ENCODE measurements at regions not wholly inside any gene's neighbourhood (a gene's known extent, or its start where the extent isn't known, plus 50 kb on each side); places are given as distances from the start of the nearest gene placed in this dataset.

DNA sequence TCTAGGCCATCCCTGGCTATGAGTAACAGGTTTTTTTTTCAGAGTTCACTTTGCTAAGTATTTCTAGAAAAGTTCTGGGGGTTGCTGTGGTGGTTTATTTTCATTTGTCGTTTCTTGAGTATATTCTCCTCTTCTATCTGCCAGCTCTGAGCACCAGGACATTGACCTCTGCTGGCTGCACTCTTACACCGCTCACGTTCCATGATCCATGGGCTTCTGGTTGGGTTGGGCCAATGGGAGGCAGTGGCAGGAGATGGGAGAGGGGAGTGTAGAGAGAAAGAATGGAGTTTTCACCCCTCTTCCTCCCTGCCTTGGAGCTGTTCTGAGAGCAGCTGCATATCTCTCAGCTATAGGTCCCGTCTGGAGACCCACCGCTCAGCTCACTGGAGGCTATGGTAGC, 161.0 kb upstream of the ATXN1 start:
- WGBS (ENCODE audit: insufficient coverage, low coverage, missing lambda C conversion rate), result 0% methylated on average over 5 of the region's 5 CpGs
- no TSS peak for BruUV-seq (replicated peaks)
- no peak for ATAC-seq

DNA sequence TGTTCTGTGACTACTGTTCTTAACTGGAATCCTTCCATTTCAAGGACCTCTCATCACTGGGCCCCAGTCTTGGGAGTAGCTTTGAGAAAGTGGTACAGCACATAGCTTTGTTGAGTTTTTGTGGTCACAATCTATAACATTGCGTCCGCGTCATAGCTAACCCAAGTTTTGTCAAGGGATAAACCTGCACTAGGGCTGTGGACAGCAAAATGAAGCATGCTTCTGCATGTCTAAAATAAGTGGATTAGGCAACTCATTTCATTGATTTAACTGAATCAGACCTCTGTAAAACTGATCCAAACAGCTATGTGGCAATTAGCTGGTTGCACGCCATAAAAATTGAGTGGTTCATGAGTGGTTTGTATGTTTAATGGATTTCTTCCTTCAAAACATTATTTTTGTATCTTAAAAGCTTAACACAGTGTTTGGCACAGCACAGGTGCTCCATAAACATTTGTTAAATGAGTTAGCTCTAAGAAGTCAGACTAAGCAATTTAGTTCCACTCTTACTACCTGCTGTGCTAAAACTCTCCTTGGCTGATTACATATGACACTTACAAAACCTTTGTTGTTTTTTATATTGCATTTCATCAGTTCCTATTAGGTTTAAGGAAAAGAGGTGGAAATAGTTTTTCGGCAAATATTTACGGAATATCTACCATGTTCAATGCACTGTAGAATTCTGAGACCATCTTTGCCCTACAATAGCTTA, 160.3 kb upstream of the ATXN1 start:
- BruUV-seq (replicated peaks), result no TSS peak
- POLR2A ChIA-PET, result interaction anchor here (0.9 to 1.6 kb wide), 5 partner anchors 11 to 27 kb away, joined by 3 to 5 read pairs (median 4); no protein-coding TSS in a partner anchor
- Histone ChIP-seq H3K79me2 (ENCODE audit: control insufficient read depth, insufficient read depth, low read length) (no peaks in the 10 kb centered on the region), H2AFZ (ENCODE audit: low read depth, low read length) (no peak overlapping the region), H4K20me1 (replicated peaks; ENCODE audit: control insufficient read depth, insufficient read depth, low read length) (no peaks in the 10 kb centered on the region), H3K4me3 (no peak overlapping the region), H3K9me1 (ENCODE audit: control insufficient read depth, insufficient read depth, low read length) (no peaks in the 10 kb centered on the region), H3K27ac (ENCODE audit: extremely low read depth, low read depth, low read length) (no peak overlapping the region), H3K27me3 (ENCODE audit: control insufficient read depth in 2 of 2, insufficient read depth in 2 of 2, low read length in 2 of 2) (no peaks in the 10 kb centered on the region; a peak in 2 of 5 replicates), H3K4me1 (replicated peaks in 1 of 2; ENCODE audit: control insufficient read depth in 2 of 2, insufficient read depth in 2 of 2, low read length in 2 of 2) (no peaks in the 10 kb centered on the region), H3K9ac (ENCODE audit: insufficient read depth in 1 of 2, low read depth in 2 of 2, low read length in 2 of 2) (no peak overlapping the region), H3K36me3 (ENCODE audit: control insufficient read depth, insufficient read depth, low read length) (no peaks in the 10 kb centered on the region), H3K9me3 (replicated peaks; ENCODE audit: control insufficient read depth, insufficient read depth, low read depth, low read length) (no peaks in the 10 kb centered on the region), H3K4me2 (ENCODE audit: insufficient read depth, low read length) (no peak overlapping the region)
- in situ Hi-C loops (cut with MboI), result no loop called here
- FAIRE-seq (no peak), DNase-seq (ENCODE audit: extremely low read depth in 1 of 4, low spot score in 3 of 4) (no peak), ATAC-seq (no peak)
- WGBS (ENCODE audit: insufficient coverage, low coverage, missing lambda C conversion rate), result 11% methylated on average over 6 of the region's 6 CpGs
- intact Hi-C loops (cut with micrococcal nuclease), result no loop called here
- CTCF ChIA-PET (ENCODE audit: low intra/inter-chr PET ratio), result no interaction called here
- TF ChIP-seq ZNF717 (CRISPR knock-in tag; IDR thresholded peaks at IDR 0.05), result no peak
- TF ChIP-seq, protein P1, sequence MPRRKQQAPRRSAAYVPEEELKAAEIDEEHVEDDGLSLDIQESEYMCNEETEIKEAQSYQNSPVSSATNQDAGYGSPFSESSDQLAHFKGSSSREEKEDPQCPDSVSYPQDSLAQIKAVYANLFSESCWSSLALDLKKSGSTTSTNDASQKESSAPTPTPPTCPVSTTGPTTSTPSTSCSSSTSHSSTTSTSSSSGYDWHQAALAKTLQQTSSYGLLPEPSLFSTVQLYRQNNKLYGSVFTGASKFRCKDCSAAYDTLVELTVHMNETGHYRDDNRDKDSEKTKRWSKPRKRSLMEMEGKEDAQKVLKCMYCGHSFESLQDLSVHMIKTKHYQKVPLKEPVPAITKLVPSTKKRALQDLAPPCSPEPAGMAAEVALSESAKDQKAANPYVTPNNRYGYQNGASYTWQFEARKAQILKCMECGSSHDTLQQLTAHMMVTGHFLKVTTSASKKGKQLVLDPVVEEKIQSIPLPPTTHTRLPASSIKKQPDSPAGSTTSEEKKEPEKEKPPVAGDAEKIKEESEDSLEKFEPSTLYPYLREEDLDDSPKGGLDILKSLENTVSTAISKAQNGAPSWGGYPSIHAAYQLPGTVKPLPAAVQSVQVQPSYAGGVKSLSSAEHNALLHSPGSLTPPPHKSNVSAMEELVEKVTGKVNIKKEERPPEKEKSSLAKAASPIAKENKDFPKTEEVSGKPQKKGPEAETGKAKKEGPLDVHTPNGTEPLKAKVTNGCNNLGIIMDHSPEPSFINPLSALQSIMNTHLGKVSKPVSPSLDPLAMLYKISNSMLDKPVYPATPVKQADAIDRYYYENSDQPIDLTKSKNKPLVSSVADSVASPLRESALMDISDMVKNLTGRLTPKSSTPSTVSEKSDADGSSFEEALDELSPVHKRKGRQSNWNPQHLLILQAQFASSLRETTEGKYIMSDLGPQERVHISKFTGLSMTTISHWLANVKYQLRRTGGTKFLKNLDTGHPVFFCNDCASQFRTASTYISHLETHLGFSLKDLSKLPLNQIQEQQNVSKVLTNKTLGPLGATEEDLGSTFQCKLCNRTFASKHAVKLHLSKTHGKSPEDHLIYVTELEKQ (CRISPR knock-in tag; IDR thresholded peaks at IDR 0.05), result no peak

More for the DNA sequence above, 161.0 kb upstream of the ATXN1 start:
- Histone ChIP-seq H3K9me1 (ENCODE audit: control insufficient read depth, insufficient read depth, low read length) (no peaks in the 10 kb centered on the region), H3K79me2 (ENCODE audit: control insufficient read depth, insufficient read depth, low read length) (no peaks in the 10 kb centered on the region), H3K4me2 (ENCODE audit: insufficient read depth, low read length) (no peak overlapping the region), H3K9ac (ENCODE audit: insufficient read depth in 1 of 2, low read depth in 2 of 2, low read length in 2 of 2) (no peak overlapping the region), H3K4me3 (no peak overlapping the region), H3K27ac (ENCODE audit: extremely low read depth, low read depth, low read length) (no peak overlapping the region), H3K36me3 (ENCODE audit: control insufficient read depth, insufficient read depth, low read length) (no peaks in the 10 kb centered on the region), H2AFZ (ENCODE audit: low read depth, low read length) (no peak overlapping the region), H3K4me1 (replicated peaks in 1 of 2; ENCODE audit: control insufficient read depth in 2 of 2, insufficient read depth in 2 of 2, low read length in 2 of 2) (no peaks in the 10 kb centered on the region), H3K9me3 (replicated peaks; ENCODE audit: control insufficient read depth, insufficient read depth, low read depth, low read length) (no peaks in the 10 kb centered on the region), H4K20me1 (replicated peaks; ENCODE audit: control insufficient read depth, insufficient read depth, low read length) (no peaks in the 10 kb centered on the region), H3K27me3 (ENCODE audit: control insufficient read depth in 2 of 2, insufficient read depth in 2 of 2, low read length in 2 of 2) (no peaks in the 10 kb centered on the region; a peak in 2 of 5 replicates)
- intact Hi-C loops (cut with micrococcal nuclease), result no loop called here
- no peak for DNase-seq (ENCODE audit: extremely low read depth in 1 of 4, low spot score in 3 of 4)
- no peak for TF ChIP-seq FIP1L1 (IDR thresholded peaks at IDR 0.05; ENCODE audit: low read depth, low read length, poor library complexity, severe bottlenecking)
- 0 out of 2 replicates have a peak, but pooled peaks have one; percentile 7 for TF ChIP-seq EHMT2 (IDR thresholded peaks at IDR 0.05)
- POLR2A ChIA-PET, result interaction anchor here (1.0 to 1.6 kb wide), 4 partner anchors 11 to 26 kb away, joined by 3 to 5 read pairs (median 4); no protein-coding TSS in a partner anchor
- in situ Hi-C loops (cut with MboI), result no loop called here
- CTCF ChIA-PET (ENCODE audit: low intra/inter-chr PET ratio), result no interaction called here
- FAIRE-seq, result no peak

Measured in K562 (cell line).